Neural progenitor cell (in vitro differentiated cells): ENCODE measurements at regions not wholly inside any gene's neighbourhood (a gene's known extent, or its start where the extent isn't known, plus 50 kb on each side); places are given as distances from the start of the nearest gene placed in this dataset.
"Not testable (repeated sequence)": the region's sequence is repeated elsewhere in the genome, so short reads cannot be mapped to it uniquely, and the experiment has no call there.

Source experiments
- DNase-seq: peaks from one replicate; pipeline ENCODE4 v3.0.0-alpha.2; 2016; ENCODE audit warnings: low spot score
- H2AFZ ChIP-seq: fragments of 200-600 bp; sonication (generic); replicated peaks from 2 replicates; pipeline ENCODE4 v1.6.1; 2016; ENCODE audit warnings: antibody characterized with exemption
- H3F3A ChIP-seq: fragments of 200-600 bp; sonication (generic); 2 replicates; pipeline ENCODE4 v1.6.1; 2016; ENCODE audit warnings: antibody characterized with exemption, low read depth
- H3K27ac ChIP-seq: fragments of 200-600 bp; sonication (generic); 2 replicates; pipeline ENCODE4 v1.5.1; 2016; ENCODE audit warnings: mild to moderate bottlenecking
- H3K27me3 ChIP-seq: fragments of 200-600 bp; sonication (generic); 2 replicates; pipeline ENCODE4 v1.6.1; 2016; ENCODE audit warnings: mild to moderate bottlenecking, moderate library complexity
- H3K36me3 ChIP-seq: fragments of 200-600 bp; sonication (generic); 2 replicates; pipeline ENCODE4 v1.5.1; 2016
- H3K4me1 ChIP-seq: fragments of 200-600 bp; sonication (generic); 2 replicates; pipeline ENCODE4 v1.6.1; 2016; ENCODE audit warnings: mixed run types
- H3K4me2 ChIP-seq: fragments of 200-600 bp; sonication (generic); 2 replicates; pipeline ENCODE4 v1.6.1; 2016
- H3K4me3 ChIP-seq: fragments of 200-600 bp; sonication (generic); 2 replicates; pipeline ENCODE4 v1.5.1; 2016
- H3K79me2 ChIP-seq: fragments of 200-600 bp; sonication (generic); 2 replicates; pipeline ENCODE4 v1.6.1; 2016; ENCODE audit warnings: low read depth
- H3K9ac ChIP-seq: fragments of 200-600 bp; sonication (generic); 2 replicates; pipeline ENCODE4 v1.6.1; 2016
- H3K9me3 ChIP-seq: fragments of 200-600 bp; sonication (generic); 2 replicates; pipeline ENCODE4 v1.5.1; 2016; ENCODE audit warnings: low read depth
- H4K20me1 ChIP-seq: fragments of 200-600 bp; sonication (generic); 2 replicates; pipeline ENCODE4 v1.6.1; 2016; ENCODE audit warnings: low read depth
- H3K27ac Mint-ChIP-seq: 3 replicates; pipeline ENCODE4 v1.8.0; 2021; ENCODE audit warnings: mixed read lengths
- H3K27me3 Mint-ChIP-seq: 2 replicates; pipeline ENCODE4 v1.8.0; 2022; ENCODE audit warnings: low read depth, mild to moderate bottlenecking, inconsistent platforms, moderate library complexity, mixed read lengths; ENCODE audit not compliant: insufficient read depth
- H3K36me3 Mint-ChIP-seq: 3 replicates; pipeline ENCODE4 v1.8.0; 2021; ENCODE audit warnings: mixed read lengths
- H3K4me1 Mint-ChIP-seq: 3 replicates; pipeline ENCODE4 v1.8.0; 2021; ENCODE audit warnings: mixed read lengths
- H3K4me3 Mint-ChIP-seq: 3 replicates; pipeline ENCODE4 v1.8.0; 2021; ENCODE audit warnings: mild to moderate bottlenecking, moderate library complexity, mixed read lengths
- H3K9me3 Mint-ChIP-seq: 3 replicates; pipeline ENCODE4 v1.8.0; 2020; ENCODE audit warnings: mixed read lengths
- CTCF ChIP-seq: fragments of 200-600 bp; sonication (generic); IDR thresholded peaks from 2 replicates; pipeline ENCODE4 v1.5.1; 2017; ENCODE audit warnings: antibody characterized with exemption, mild to moderate bottlenecking
- EZH2 ChIP-seq: fragments of 200-600 bp; sonication (generic); IDR thresholded peaks from 2 replicates; pipeline ENCODE4 v1.6.1; 2017; ENCODE audit warnings: antibody characterized with exemption, mild to moderate bottlenecking, moderate library complexity
- EZH2phosphoT487 ChIP-seq: fragments of 200-600 bp; sonication (generic); IDR thresholded peaks from 2 replicates; pipeline ENCODE4 v1.6.1; 2017; ENCODE audit warnings: antibody characterized with exemption

- H3K27me3 Mint-ChIP-seq = peaks cover 22% of the 10 kb centered on the region
- Histone ChIP-seq H3K27ac (no peak overlapping the region), H4K20me1 (no peaks in the 10 kb centered on the region), H2AFZ (no peak overlapping the region), H3F3A (peaks cover 62% of the 10 kb centered on the region), H3K79me2 (no peaks in the 10 kb centered on the region), H3K9ac (no peak overlapping the region), H3K27me3 (no peaks in the 10 kb centered on the region), H3K4me1 (peaks cover 28% of the 10 kb centered on the region), H3K9me3 (no peaks in the 10 kb centered on the region), H3K36me3 (no peaks in the 10 kb centered on the region), H3K4me3 (no peak overlapping the region), H3K4me2 (no peak overlapping the region)
- peaks cover 6% of the 10 kb centered on the region for H3K9me3 Mint-ChIP-seq
- no peak overlapping the region for H3K4me3 Mint-ChIP-seq
- H3K27ac Mint-ChIP-seq = no peak overlapping the region
- no peak for DNase-seq
- H3K36me3 Mint-ChIP-seq = no peaks in the 10 kb centered on the region
- peaks cover 46% of the 10 kb centered on the region for H3K4me1 Mint-ChIP-seq
- TF ChIP-seq EZH2 (no peak), EZH2phosphoT487 (no peak), CTCF (no peak)
Measured at GRCh38 chr12:116378002-116378401, 100.5 kb upstream of the MED13L start.

GRCh38 chr12:116380108-116380507 lies 102.6 kb upstream of the MED13L start:
- H3K4me1 Mint-ChIP-seq = peaks cover 45% of the 10 kb centered on the region
- no peak overlapping the region for H3K9ac ChIP-seq
- peaks cover 21% of the 10 kb centered on the region for H3K27me3 Mint-ChIP-seq
- H3K36me3 Mint-ChIP-seq = no peaks in the 10 kb centered on the region
- H3K36me3 ChIP-seq = no peaks in the 10 kb centered on the region
- no peak overlapping the region for H3K27ac ChIP-seq
- no peak overlapping the region for H3K4me2 ChIP-seq
- H4K20me1 ChIP-seq = no peaks in the 10 kb centered on the region
- no peaks in the 10 kb centered on the region for H3K79me2 ChIP-seq
- no peak overlapping the region for H3K4me3 ChIP-seq
- H3K9me3 ChIP-seq = no peaks in the 10 kb centered on the region
- DNase-seq = no peak
- peaks cover 4% of the 10 kb centered on the region for H3K9me3 Mint-ChIP-seq
- H3K27ac Mint-ChIP-seq = no peak overlapping the region
- H3K4me3 Mint-ChIP-seq = no peak overlapping the region
- H3F3A ChIP-seq = peaks cover 55% of the 10 kb centered on the region
- peaks cover 41% of the 10 kb centered on the region for H3K4me1 ChIP-seq
- no peak for TF ChIP-seq CTCF
- no peak for TF ChIP-seq EZH2phosphoT487
- TF ChIP-seq EZH2 = no peak
- no peak overlapping the region for H2AFZ ChIP-seq
- no peaks in the 10 kb centered on the region for H3K27me3 ChIP-seq

DNA sequence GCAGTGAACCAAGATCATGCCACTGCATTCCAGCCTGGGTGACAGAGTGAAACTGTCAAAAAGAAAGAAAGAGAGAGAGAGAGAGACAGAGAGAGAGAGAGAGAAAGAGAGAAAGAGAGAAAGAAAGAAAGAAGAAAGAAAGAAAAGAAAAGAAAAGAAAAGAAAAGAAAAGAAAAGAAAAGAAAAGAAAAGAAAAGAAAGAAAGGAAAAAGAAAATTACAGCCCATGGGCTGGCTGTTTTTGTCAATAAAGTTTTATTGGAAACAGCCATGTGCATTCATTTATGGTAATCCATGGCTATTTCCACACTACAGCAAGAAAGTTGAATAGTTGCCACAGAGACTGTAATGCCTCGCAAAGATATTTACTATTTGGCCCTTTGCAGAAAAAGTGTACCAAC lies 103.2 kb upstream of the MED13L start:
- H3K79me2 ChIP-seq, H3K9me3 ChIP-seq, H3K27me3 ChIP-seq, H3K9me3 Mint-ChIP-seq, H3K9ac ChIP-seq, H4K20me1 ChIP-seq, DNase-seq, H3K36me3 ChIP-seq, H3K36me3 Mint-ChIP-seq: not testable (repeated sequence)
- Mint-ChIP-seq H3K27ac (peak overlapping the region; percentile 63), H3K27me3 (peaks cover 14% of the 10 kb centered on the region), H3K4me3 (peak overlapping the region; percentile 21), H3K4me1 (peaks cover 42% of the 10 kb centered on the region)
- peak overlapping the region; percentile 66 for H2AFZ ChIP-seq
- peak overlapping the region; percentile 92 for H3K27ac ChIP-seq
- peaks cover 48% of the 10 kb centered on the region for H3F3A ChIP-seq
- H3K4me3 ChIP-seq = peak overlapping the region; percentile 35
- peak overlapping the region; percentile 75 for H3K4me2 ChIP-seq
- peaks cover 43% of the 10 kb centered on the region for H3K4me1 ChIP-seq

DNA sequence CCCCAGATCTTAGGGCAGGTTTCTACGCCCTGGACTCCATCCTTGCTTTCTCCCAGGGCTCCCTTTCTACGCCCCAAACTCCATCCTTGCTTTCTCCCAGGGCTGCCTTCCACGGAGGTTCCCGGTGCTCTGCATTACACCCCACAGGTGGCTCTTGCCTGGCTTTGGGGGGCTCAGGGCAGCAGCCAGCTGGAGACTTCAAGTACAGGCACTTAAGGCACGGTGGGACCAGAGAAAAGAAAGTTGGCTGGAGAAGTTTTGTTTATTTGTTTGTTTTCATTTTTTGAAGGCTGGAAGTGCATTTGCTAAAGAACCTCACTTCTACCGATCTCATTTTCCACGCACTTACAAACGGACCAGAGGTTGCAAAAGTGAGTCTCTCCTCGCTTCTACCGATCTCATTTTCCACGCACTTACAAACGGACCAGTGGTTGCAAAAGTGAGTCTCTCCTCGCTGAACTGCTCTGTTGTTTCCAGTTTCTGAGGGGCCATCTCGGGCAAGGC lies 103.8 kb upstream of the MED13L start:
- Histone ChIP-seq H3K36me3 (no peaks in the 10 kb centered on the region), H3K4me3 (peak overlapping the region; percentile 35), H3K9me3 (no peaks in the 10 kb centered on the region), H4K20me1 (no peaks in the 10 kb centered on the region), H3K27me3 (no peaks in the 10 kb centered on the region), H3K4me2 (peak overlapping the region; percentile 75), H3F3A (peaks cover 43% of the 10 kb centered on the region), H3K79me2 (no peaks in the 10 kb centered on the region), H3K9ac (no peak overlapping the region), H2AFZ (peak overlapping the region; percentile 66), H3K27ac (peak overlapping the region; percentile 92), H3K4me1 (peaks cover 40% of the 10 kb centered on the region)
- no peaks in the 10 kb centered on the region for H3K9me3 Mint-ChIP-seq
- no peaks in the 10 kb centered on the region for H3K36me3 Mint-ChIP-seq
- no peak for DNase-seq
- TF ChIP-seq EZH2 = no peak
- TF ChIP-seq CTCF = no peak
- TF ChIP-seq EZH2phosphoT487 = no peak
- H3K4me1 Mint-ChIP-seq = peaks cover 44% of the 10 kb centered on the region
- peak overlapping the region; percentile 94 for H3K27ac Mint-ChIP-seq
- peaks cover 11% of the 10 kb centered on the region for H3K27me3 Mint-ChIP-seq
- H3K4me3 Mint-ChIP-seq = peak overlapping the region; percentile 57
